Pancreas (tissue), 10 donors: ENCODE measurements at regions not wholly inside any gene's neighbourhood (a gene's known extent, or its start where the extent isn't known, plus 50 kb on each side); places are given as distances from the start of the nearest gene placed in this dataset.

ENCODE experiments used
- ATAC-seq, 4 donors: fragments of 200-7000 bp; cut with Tn5 transposase; one replicate each; pipeline versions ENCODE4 v1.8.0 to v1.9.1; 2020; ENCODE audit warnings: mild to moderate bottlenecking in 4 of 4, moderate library complexity in 4 of 4
- DNase-seq, 6 donors: peaks; one replicate each; pipeline ENCODE4 v3.0.0-alpha.2; 2020
- FAIRE-seq: peaks from 2 replicates; lab custom pipeline; 2012; peaks lifted over from hg19 to GRCh38; lab: Jason Lieb, UNC
- H3K27ac ChIP-seq, 4 donors: fragments of 200-600 bp; sonication (generic); 1 replicate in 3 of 4; 2 replicates in 1 of 4; pipeline versions ENCODE4 v1.5.0 to v1.8.0; 2020
- H3K27me3 ChIP-seq, 4 donors: fragments of 200-600 bp; one replicate each; pipeline ENCODE4 v1.8.0; 2021
- H3K36me3 ChIP-seq, 3 donors: fragments of 200-600 bp; sonication (generic) in 1 of 3; one replicate each; pipeline versions ENCODE4 v1.5.0 to v1.8.0; 2020 to 2021
- H3K4me1 ChIP-seq, 3 donors: fragments of 200-600 bp; one replicate each; pipeline ENCODE4 v1.8.0; 2021
- H3K4me3 ChIP-seq, 4 donors: fragments of 200-600 bp; sonication (generic) in 2 of 4; one replicate each; pipeline versions ENCODE4 v1.5.0 to v1.8.0; 2020 to 2021
- H3K9me3 ChIP-seq, 4 donors: fragments of 200-600 bp; one replicate each; pipeline ENCODE4 v1.8.0; 2021
- CTCF ChIP-seq, 4 donors: fragments of 200-600 bp; sonication (generic) in 3 of 4; IDR thresholded peaks; one replicate each; pipeline versions ENCODE4 v1.5.0 to v1.8.0; 2021; ENCODE audit warnings: antibody characterized with exemption in 4 of 4
- WGBS, 2 donors: extraction: QIAGEN DNeasy Blood & Tissue Kit; methylation state at CpG; one replicate each; pipeline ENCODE4 v1.1.7; 2013; 5-methylcytosine and 5-hydroxymethylcytosine counted together
- intact Hi-C, 3 donors: fragments of 100-400 bp; cut with DNase I; formaldehyde crosslinking; loops; one replicate each; pipeline versions ENCODE4 v1.11.1 to v1.14.2; 2022
- donor health status: healthy with polysubstance abuse.
- donor health status: DM: no; HTN: no; CAD: no; lungs with moderate emphysema.
- donor health status: DM: no; HTN: no; CAD: no.
- donor health status: control.
- donor health status: control.
- donor health status: Bipolar disorder and iron deficiency.
- donor health status: DM: yes; HTN: yes; CAD: no.
- donor health status: DM: no; HTN: no; CAD: no.
- donor health status: DM: no; HTN: no; CAD: no.
- donor health status: DM: yes; HTN: yes; CAD: no.

GRCh38 chr9:13899924-13900323, 414.0 kb downstream of the NFIB start:
- Histone ChIP-seq H3K36me3 (no peaks in the 10 kb centered on the region), H3K4me1 (no peaks in the 10 kb centered on the region), H3K9me3 (no peaks in the 10 kb centered on the region), H3K4me3 (no peak overlapping the region), H3K27ac (no peak overlapping the region), H3K27me3 (no peaks in the 10 kb centered on the region)
- TF ChIP-seq CTCF (IDR thresholded peaks at IDR 0.05), result no peak
- ATAC-seq (no peak), FAIRE-seq (no peak), DNase-seq (no peak)
- intact Hi-C loops, result no loop called here
- WGBS, 2 donors, result 70 to 74% methylated on average over 7 of the region's 7 CpGs

- no peak overlapping the region for H3K4me3 ChIP-seq
- intact Hi-C loops, result no loop called here
- H3K27ac ChIP-seq, result no peak overlapping the region
- 41 to 89% methylated on average over 2 of the region's 2 CpGs for WGBS, 2 donors
- TF ChIP-seq CTCF (IDR thresholded peaks at IDR 0.05), result no peak
- no peaks in the 10 kb centered on the region for H3K27me3 ChIP-seq
- no peak for FAIRE-seq
- H3K4me1 ChIP-seq, result no peaks in the 10 kb centered on the region
- no peak for DNase-seq
- no peaks in the 10 kb centered on the region for H3K9me3 ChIP-seq
- H3K36me3 ChIP-seq, result no peaks in the 10 kb centered on the region
- no peak for ATAC-seq
Observed at GRCh38 chr9:13898957-13899356, 415.0 kb downstream of the NFIB start.

GRCh38 chr9:13896922-13897835, 416.8 kb downstream of the NFIB start:
- WGBS, 2 donors, result 64 to 71% methylated on average over 8 of the region's 8 CpGs
- H3K4me1 ChIP-seq, result no peaks in the 10 kb centered on the region
- H3K36me3 ChIP-seq, result no peaks in the 10 kb centered on the region
- H3K4me3 ChIP-seq, result no peak overlapping the region
- DNase-seq (no peak), FAIRE-seq (no peak), ATAC-seq (no peak)
- H3K27ac ChIP-seq, result no peak overlapping the region
- no peak for TF ChIP-seq CTCF (IDR thresholded peaks at IDR 0.05)
- no peaks in the 10 kb centered on the region for H3K27me3 ChIP-seq
- intact Hi-C loops, result no loop called here
- H3K9me3 ChIP-seq, result no peaks in the 10 kb centered on the region

- Histone ChIP-seq H3K36me3 (no peaks in the 10 kb centered on the region), H3K27ac (no peak overlapping the region), H3K4me3 (no peak overlapping the region), H3K4me1 (no peaks in the 10 kb centered on the region), H3K27me3 (no peaks in the 10 kb centered on the region), H3K9me3 (no peaks in the 10 kb centered on the region)
- intact Hi-C loops, result no loop called here
- TF ChIP-seq CTCF (IDR thresholded peaks at IDR 0.05), result no peak
- FAIRE-seq, result no peak
- WGBS, 2 donors, result 70 to 74% methylated on average over 1 of the region's 1 CpG
- no peak for ATAC-seq
- no peak for DNase-seq
Observed at GRCh38 chr9:13896047-13896446, 417.9 kb downstream of the NFIB start.

GRCh38 chr9:13885258-13885657, 428.7 kb downstream of the NFIB start:
- WGBS, 2 donors, result 74 to 83% methylated on average over 1 of the region's 1 CpG

More at GRCh38 chr9:13885258-13885657, 428.7 kb downstream of the NFIB start:
- intact Hi-C loops, result no loop called here
- Histone ChIP-seq H3K9me3 (peaks cover 0 to 3% (median 0%) of the 10 kb centered on the region in 4 donors), H3K36me3 (no peaks in the 10 kb centered on the region), H3K27me3 (no peaks in the 10 kb centered on the region), H3K27ac (no peak overlapping the region), H3K4me3 (no peak overlapping the region), H3K4me1 (no peaks in the 10 kb centered on the region)
- FAIRE-seq (no peak), ATAC-seq (no peak), DNase-seq (no peak)
- no peak for TF ChIP-seq CTCF (IDR thresholded peaks at IDR 0.05)
